ENCODE measurements at regions not wholly inside any gene's neighbourhood (a gene's known extent, or its start where the extent isn't known, plus 50 kb on each side); places are given as distances from the start of the nearest gene placed in this dataset.

DNA sequence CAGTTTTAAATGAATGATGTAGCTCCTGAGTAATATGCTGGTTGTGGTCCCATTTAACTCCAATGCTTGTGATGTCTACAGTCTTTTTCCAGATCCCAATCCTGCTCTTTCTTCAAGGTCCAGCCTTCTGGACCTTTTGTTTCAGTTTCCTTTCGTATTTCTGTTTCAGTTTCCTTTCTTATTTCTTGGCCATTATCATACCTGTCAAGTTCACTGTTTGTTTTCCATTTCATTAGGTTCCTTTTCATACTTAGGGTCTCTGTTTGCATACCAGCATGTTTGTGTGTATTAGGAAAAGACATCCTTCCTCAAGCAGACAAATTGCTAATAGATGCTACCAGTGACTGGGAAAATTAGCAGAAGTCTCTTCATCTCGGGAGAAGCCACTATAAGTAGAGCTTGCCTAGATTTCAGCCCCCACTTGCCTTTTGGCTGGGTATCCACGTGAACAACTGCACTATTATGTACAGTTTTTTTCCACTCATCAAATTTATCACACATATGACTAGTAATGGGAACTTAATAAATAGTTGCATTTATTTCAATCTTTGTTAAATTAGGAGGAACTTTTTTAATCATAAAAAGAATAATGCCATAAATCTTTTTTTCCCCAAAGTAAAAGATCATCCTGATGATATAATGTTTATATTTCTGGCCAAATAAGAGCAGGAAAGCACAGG, 583.4 kb downstream of the BCKDHB start:
- no peak for DNase-seq

- no peak for DNase-seq
Observed at GRCh38 chr6:80679992-80680391, 573.5 kb downstream of the BCKDHB start.

DNA sequence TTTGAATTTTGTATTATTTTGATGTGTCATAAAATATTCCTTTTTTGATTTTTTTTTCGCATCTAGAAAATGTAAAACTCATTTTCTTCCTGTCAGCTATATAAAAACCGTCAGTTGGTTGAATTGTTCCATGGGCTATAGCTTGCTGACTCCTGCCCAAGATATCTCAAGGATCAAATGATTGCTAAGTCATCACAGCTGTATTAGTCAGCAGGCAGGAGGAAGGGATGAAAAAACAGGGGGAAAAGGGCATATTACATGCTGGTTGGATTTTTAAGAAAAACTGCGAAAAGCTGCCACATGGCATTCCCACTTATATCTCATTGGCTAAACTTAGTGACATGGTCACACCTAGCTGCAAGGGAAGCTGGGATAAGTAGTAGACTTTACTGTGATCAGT, 569.9 kb downstream of the BCKDHB start:
- DNase-seq: no peak

- DNase-seq: no peak
Observed at GRCh38 chr6:80674669-80675068, 568.2 kb downstream of the BCKDHB start.

DNA sequence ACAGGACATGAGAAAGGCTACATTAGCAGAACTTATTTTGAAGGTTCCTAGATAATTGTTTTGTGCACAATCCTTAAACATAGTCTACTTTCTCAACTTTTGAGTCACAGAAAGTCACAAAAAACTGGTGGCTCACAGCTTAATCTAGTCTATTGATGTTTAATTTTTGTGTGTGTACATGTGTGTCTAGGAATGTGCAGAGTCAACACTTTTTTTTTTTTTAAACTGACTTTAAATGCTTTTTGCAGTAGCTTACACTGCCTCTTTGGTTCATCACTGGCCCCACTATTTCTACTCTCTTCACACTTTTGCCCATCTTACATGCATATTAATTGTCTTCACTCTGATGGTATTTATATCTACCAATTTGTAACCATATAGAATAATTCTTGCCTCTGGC, 566.9 kb downstream of the BCKDHB start:
- no peak for DNase-seq

DNA sequence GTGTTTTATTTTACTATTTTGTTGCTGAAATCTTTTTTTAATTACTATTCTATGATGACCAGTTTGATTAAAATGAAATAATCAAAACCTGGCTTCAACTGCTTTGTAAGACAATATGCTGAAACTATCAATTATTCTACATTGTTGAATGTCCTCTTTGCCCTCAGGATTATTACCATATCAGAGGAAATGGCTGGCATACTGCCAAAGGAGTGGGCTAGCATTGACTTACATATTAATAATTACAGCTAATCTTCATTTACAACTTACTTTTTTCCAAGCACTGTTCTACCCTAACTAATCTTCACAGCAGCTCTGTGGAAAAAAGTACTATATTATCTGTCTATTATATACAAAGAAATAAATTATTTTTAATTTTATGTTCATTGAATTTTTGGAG, 560.5 kb downstream of the BCKDHB start:
- no peak for DNase-seq

- no peak for DNase-seq
Observed at GRCh38 chr6:80658926-80659325, 552.5 kb downstream of the BCKDHB start.

DNA sequence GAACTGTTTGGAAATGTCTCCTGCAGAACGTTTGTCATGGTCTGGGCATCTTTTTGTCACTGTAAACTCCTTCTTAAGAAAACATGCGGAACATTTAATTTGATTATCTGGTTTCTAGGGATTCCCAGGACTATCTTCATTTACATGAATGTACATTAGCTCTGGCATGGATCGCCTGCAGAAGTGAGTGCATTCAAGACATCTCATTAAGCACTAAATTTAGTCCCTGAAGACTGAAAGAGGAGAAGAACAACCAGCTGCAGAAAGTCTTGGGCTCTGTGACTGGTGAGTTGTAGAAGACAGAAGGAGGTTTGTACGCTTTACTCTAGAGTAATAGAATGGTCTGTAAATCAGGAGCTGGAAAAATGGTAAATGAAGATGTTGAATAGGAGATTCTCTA, 540.7 kb downstream of the BCKDHB start:
- no peak for DNase-seq

DNA sequence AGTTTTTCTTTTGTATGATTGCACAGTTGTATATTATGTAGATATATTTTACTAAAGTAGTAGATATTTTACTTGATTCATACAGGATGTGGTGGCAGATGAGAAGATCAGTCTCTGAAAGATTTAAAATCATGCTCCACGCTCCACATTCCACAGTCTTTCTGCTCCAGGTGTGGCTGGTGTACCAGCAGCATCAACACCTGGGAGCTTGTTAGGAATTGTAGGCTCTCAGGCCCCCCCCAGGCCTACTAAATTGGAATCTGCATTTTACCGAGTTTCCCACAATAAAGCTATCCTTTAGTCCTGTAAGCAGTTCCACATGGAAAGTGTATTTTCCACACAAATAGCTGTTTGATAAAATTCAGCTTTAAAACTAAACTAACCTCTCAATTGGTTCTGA, 537.4 kb downstream of the BCKDHB start:
- no peak for DNase-seq

- DNase-seq: no peak
Observed at GRCh38 chr6:80642452-80642851, 536.0 kb downstream of the BCKDHB start.

DNA sequence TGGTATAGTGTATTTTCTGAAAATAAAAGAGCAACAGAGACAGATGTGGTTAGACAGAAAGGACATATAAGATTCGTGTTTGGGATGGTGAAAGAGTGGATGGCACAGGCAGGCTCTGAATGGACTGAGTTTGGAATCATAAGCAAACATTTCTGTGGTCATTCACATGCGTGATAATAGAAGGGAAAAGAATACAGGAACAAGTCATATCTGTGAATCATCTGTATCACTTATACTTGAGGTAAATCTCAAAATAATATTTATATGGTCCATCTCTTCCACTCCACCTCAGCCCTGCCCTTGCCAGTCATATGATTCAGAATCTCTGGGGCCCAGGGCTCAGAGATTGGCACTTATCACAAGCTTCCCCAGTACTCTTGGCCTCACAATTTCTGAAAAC, 535.1 kb downstream of the BCKDHB start:
- no peak for DNase-seq

DNA sequence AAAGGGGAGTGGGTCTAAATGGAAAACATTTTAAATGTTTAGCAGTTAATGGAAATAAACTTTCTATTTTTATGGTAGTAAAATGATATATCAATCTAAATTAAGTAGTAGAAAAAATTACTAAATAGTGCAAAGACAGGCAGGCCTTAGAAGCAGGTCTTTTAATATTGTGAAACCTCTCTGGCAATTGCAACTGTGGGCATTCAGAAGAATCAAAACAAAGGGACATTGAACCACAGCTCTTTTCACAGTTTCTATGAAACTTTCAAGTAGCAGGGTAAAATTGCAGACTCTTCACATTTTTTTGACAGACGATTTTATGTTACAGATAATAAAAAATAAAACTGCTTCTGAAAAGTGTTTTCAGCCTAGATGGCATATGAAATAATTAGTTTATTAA, 533.7 kb downstream of the BCKDHB start:
- no peak for DNase-seq

DNA sequence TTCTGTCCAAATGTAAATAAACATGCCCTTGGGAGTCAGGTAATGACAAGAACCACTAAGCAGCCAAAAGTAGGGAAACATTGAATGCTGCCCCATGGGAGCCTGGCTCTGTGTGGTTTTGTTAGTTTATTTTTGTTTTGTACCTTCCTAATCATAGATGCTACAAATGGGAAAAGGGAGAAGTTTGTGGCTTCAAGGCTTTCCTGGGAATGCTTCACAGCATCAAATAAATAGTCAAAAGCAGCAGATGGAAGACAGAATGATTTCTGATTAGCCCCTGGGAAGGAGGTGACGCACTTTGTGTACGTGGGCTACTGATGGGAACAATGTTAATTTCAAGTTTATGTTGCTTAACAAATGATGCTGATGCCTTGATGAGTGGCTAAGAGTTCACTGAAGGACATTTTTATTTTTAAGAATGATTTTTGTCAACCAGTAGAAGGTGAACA, 532.7 kb downstream of the BCKDHB start:
- DNase-seq: no peak

DNA sequence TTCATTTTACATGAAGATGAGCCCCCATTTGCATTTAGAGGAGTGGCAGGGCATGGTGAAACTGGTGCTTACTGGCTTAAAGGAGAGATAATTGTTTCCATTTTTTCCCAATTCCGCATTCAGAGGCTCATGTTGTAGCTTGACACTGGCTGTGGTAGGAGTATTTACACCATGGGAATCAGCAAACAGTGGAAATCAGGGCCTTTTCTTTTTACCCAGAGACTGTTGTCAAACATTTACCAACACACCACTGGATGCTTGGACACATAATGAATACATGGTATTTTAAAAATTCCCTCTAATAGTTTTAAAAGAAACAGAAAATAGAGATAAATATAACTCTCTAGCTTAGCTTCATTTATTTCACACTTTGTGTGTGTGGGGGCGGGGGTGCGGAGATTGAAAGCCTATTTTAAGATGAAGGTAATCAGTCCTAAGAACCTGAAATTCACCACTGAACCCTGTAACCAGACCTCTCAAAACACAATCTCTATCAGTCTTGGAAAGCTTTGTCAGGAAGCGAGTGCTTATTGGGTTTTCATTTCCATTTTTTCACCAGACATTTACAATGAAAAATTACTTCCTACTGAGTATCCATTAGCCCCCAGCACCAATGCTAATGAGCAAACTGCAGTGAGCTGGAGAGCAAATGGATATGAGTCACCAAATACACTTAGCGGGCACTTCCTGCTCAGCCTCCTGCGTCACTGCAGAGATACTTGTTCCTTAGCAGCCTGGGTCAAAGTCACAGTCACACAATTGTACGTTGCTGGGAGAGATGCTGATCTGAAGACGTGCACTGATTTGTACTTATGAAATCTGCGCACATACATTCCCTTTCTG, 532.0 kb downstream of the BCKDHB start:
- DNase-seq: peak; percentile 74

DNA sequence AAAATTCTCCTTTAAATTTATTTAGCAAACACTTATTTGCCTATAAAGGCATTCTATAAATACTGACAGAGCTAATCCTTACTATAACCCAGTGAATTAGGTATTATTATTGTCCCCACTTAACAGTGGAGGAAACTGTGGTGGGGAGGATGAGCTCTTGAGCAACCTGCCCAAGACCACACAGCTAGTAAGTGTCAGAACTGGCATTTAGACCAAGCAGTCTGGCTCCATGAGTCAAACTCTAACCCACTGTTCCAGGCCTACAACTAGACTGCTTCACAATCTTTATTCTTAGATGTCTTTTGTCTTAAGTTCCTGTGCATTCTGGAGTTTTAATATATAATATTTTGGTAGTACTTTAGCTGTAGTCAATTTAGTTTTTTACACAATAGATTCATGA, 530.8 kb downstream of the BCKDHB start:
- no peak for DNase-seq

DNA sequence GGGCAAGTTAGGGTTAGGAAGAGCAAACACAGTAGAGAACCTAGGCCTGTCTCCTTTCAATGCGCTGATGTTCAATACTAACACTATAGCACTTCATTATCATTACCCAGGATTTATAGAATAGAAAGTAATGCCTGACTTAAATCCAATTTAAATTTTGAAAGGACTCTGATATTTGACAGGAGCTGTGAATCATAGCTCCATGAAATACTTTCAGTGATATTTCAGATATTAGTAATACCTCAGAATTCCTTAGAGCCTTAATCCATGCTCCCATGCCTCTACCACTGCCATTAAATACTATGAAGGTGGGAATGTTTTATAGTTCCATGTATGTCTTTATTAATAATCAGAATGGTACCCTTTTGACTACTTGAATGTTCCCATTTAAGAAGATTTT, 530.2 kb downstream of the BCKDHB start:
- DNase-seq: no peak

- DNase-seq: no peak
Observed at GRCh38 chr6:80633412-80633811, 526.9 kb downstream of the BCKDHB start.

- no peak for DNase-seq
Observed at GRCh38 chr6:80625405-80625804, 518.9 kb downstream of the BCKDHB start.

DNA sequence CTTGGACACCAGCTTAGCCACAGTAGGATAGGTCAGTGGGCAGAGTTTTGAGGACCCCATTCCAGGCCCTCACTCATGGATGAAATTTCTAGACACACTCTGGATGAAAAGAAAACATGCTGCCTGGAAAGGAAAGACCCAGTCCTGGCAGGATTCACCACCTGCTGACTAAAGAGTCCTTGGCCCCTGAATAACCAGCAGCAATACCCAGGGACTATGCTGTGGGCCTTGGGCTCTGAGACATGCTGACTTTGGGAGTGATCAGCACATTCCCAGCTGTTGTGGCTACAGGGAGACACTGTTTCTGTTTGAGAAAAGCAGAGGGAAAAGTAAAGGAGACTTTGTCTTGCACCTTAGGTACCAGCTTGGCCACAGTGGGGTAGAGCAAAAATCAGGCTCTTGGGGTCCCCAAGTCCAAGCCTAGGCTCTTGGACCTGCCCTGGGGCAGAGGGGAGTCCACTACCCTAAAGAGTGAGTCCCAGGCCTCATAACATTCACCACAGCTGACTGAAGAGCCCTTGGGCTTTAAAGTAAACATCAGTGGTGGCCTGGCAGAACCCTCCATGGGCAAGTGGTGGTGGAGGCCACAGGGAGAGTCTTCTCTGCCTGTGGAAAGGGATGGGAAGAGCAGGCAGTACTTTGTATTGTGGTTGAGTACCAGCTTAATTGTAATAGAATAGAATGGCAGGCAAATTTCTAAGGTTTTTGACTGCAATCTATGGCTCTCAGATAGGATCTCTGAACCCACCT, 516.8 kb downstream of the BCKDHB start:
- DNase-seq: no peak

GRCh38 chr6:80622641-80623040, 516.2 kb downstream of the BCKDHB start:
- DNase-seq: no peak

GRCh38 chr6:80618953-80619352, 512.5 kb downstream of the BCKDHB start:
- no peak for DNase-seq

DNA sequence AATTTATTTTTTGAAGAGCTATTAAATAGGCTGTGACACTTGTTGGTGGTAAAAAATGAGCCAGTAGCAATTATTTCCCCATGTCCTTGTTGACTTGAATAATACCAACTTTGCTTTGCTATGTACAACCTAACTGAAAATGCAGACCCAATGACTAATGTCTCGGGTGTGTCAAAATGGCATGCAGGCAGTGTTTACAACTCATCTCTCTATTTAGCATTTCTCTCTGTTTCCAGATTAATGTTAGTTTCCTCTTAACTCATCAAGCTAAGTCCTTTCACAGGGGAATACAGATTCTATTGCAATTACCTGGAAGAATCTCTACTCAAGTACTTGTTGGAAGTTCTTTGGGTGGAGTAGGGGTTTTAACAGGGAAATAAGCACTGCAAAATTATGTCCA, 504.4 kb downstream of the BCKDHB start:
- DNase-seq: no peak

DNA sequence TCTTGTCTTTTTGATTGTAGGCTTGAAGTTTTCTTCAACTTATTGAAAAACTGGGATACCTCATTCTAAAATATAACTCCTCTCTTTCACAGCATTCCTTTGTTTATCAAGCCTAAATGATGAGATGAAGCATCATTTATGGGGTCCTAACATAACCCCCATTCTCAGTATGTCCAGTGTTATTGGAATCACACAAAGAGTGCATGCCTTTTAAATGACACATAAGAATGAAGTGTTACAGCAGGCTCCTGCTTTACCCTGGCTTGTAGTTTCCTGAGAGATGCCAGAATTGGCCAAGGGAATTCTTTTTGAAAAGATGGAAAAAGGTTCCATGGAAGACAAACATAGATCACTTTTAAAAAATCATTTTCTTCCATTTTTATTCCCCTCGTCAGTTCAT, 502.4 kb downstream of the BCKDHB start:
- DNase-seq: no peak

Measured in kidney glomerular epithelial cell (primary cell).